Hepatocyte (in vitro differentiated cells): ENCODE measurements at regions not wholly inside any gene's neighbourhood (a gene's known extent, or its start where the extent isn't known, plus 50 kb on each side); places are given as distances from the start of the nearest gene placed in this dataset.

Experiments
- DNase-seq: peaks from one replicate; pipeline ENCODE4 v3.0.0-alpha.2; 2016; ENCODE audit warnings: low spot score
- H2AFZ ChIP-seq: fragments of 200-600 bp; sonication (generic); 2 replicates; pipeline ENCODE4 v1.6.0; 2016; ENCODE audit warnings: antibody characterized with exemption, mild to moderate bottlenecking
- H3K27ac ChIP-seq: fragments of 200-600 bp; sonication (generic); 2 replicates; pipeline ENCODE4 v1.5.1; 2016; ENCODE audit warnings: mild to moderate bottlenecking
- H3K27me3 ChIP-seq: fragments of 200-600 bp; sonication (generic); 2 replicates; pipeline ENCODE4 v1.6.1; 2016
- H3K36me3 ChIP-seq: fragments of 200-600 bp; sonication (generic); replicated peaks from 2 replicates; pipeline ENCODE4 v1.5.1; 2016; ENCODE audit warnings: low read depth; ENCODE audit not compliant: insufficient read depth
- H3K4me1 ChIP-seq: fragments of 200-600 bp; sonication (generic); 2 replicates; pipeline ENCODE4 v1.5.1; 2016; ENCODE audit warnings: mild to moderate bottlenecking, moderate library complexity; ENCODE audit not compliant: insufficient read depth
- H3K4me2 ChIP-seq: fragments of 200-600 bp; sonication (generic); 2 replicates; pipeline ENCODE4 v1.6.0; 2016
- H3K4me3 ChIP-seq: fragments of 200-600 bp; sonication (generic); 2 replicates; pipeline ENCODE4 v1.5.1; 2016; ENCODE audit warnings: mild to moderate bottlenecking
- H3K79me2 ChIP-seq: fragments of 200-600 bp; sonication (generic); 2 replicates; pipeline ENCODE4 v1.6.0; 2017; ENCODE audit warnings: mild to moderate bottlenecking
- H3K9me2 ChIP-seq: fragments of 200-600 bp; sonication (generic); replicated peaks from 2 replicates; pipeline ENCODE4 v1.6.0; 2017; ENCODE audit warnings: mild to moderate bottlenecking; ENCODE audit not compliant: insufficient read depth
- H3K9me3 ChIP-seq: fragments of 200-600 bp; sonication (generic); 2 replicates; pipeline ENCODE4 v1.5.1; 2016; ENCODE audit warnings: low read depth, mild to moderate bottlenecking
- H4K20me1 ChIP-seq: fragments of 200-600 bp; sonication (generic); 2 replicates; pipeline ENCODE4 v1.6.0; 2016; ENCODE audit warnings: mild to moderate bottlenecking; ENCODE audit not compliant: insufficient read depth, poor library complexity, severe bottlenecking
- EZH2 ChIP-seq: fragments of 200-600 bp; sonication (generic); IDR thresholded peaks from 2 replicates; pipeline ENCODE4 v1.6.1; 2016; ENCODE audit warnings: antibody characterized with exemption, mild to moderate bottlenecking, borderline replicate concordance
- EZH2phosphoT487 ChIP-seq: fragments of 200-600 bp; sonication (generic); IDR thresholded peaks from one replicate; pipeline ENCODE4 v1.6.1; 2018; ENCODE audit warnings: antibody characterized with exemption, mild to moderate bottlenecking, low read depth, moderate library complexity; ENCODE audit not compliant: unreplicated experiment, severe bottlenecking
- WGBS: methylation state at CpG from one replicate; pipeline ENCODE4 v1.1.6; 2016; ENCODE audit warnings: low lambda C conversion rate; ENCODE audit errors: missing lambda C conversion rate; 5-methylcytosine and 5-hydroxymethylcytosine counted together
- TF ChIP-seq, protein P1 (sequence below): fragments of 200-600 bp; sonication (generic); IDR thresholded peaks from 2 replicates; pipeline ENCODE4 v1.5.1; 2016; ENCODE audit warnings: antibody characterized with exemption, mild to moderate bottlenecking; ENCODE audit not compliant: poor library complexity

DNA sequence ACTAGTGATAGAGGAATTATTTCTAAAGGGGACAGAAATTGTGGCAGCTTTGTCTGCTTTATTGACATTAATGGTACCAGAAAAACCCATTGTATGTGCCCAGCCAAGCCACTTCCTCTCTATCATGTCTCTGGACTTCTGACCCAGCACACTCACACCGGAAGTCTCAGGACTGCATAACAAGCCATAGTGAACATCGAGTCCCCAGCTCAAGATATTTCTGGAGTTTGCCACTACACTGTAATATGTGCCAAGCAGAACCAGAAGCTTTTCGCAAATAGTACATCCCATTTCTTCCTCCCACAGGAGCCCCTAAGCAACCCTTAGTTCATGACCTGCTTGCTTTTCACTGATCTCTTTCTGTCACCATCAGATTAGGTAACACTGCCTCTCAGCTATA lies 187.4 kb upstream of the GHR start:
- no peaks in the 10 kb centered on the region for H3K9me2 ChIP-seq
- TF ChIP-seq, protein P1, sequence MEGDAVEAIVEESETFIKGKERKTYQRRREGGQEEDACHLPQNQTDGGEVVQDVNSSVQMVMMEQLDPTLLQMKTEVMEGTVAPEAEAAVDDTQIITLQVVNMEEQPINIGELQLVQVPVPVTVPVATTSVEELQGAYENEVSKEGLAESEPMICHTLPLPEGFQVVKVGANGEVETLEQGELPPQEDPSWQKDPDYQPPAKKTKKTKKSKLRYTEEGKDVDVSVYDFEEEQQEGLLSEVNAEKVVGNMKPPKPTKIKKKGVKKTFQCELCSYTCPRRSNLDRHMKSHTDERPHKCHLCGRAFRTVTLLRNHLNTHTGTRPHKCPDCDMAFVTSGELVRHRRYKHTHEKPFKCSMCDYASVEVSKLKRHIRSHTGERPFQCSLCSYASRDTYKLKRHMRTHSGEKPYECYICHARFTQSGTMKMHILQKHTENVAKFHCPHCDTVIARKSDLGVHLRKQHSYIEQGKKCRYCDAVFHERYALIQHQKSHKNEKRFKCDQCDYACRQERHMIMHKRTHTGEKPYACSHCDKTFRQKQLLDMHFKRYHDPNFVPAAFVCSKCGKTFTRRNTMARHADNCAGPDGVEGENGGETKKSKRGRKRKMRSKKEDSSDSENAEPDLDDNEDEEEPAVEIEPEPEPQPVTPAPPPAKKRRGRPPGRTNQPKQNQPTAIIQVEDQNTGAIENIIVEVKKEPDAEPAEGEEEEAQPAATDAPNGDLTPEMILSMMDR: no peak
- no peak for TF ChIP-seq EZH2phosphoT487
- no peak for TF ChIP-seq EZH2

DNA sequence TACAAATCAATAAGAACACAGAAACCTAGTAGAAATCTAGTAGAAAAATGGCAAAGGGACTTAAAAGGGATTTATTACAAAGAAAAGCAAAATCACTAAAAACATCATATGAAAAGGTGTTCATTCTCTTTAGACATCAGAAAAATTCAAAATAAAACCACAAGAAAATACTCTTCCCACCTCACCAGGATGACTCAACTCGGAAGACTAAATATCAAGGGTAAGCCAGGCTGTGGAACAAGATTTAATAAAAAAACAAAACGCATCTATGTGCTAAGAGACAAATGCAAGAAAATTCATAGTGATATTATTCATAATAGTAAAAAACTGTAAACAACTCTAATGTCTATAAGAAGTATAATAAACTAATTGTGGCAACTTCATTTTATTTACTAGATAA lies 181.6 kb upstream of the GHR start:
- no peaks in the 10 kb centered on the region for H3K9me3 ChIP-seq
- no peak for DNase-seq
- H3K27ac ChIP-seq: no peak overlapping the region
- no peak overlapping the region for H3K4me2 ChIP-seq
- no peaks in the 10 kb centered on the region for H4K20me1 ChIP-seq
- no peaks in the 10 kb centered on the region for H3K4me1 ChIP-seq
- H3K36me3 ChIP-seq: no peaks in the 10 kb centered on the region
- WGBS: 93% methylated on average over 2 of the region's 2 CpGs
- TF ChIP-seq, protein P1: no peak
- TF ChIP-seq EZH2phosphoT487 (no peak), EZH2 (no peak)
- H3K9me2 ChIP-seq: no peaks in the 10 kb centered on the region
- no peak overlapping the region for H3K4me3 ChIP-seq
- no peaks in the 10 kb centered on the region for H3K79me2 ChIP-seq
- H3K27me3 ChIP-seq: no peaks in the 10 kb centered on the region
- H2AFZ ChIP-seq: no peak overlapping the region

More for the DNA sequence above, 187.4 kb upstream of the GHR start:
- Histone ChIP-seq H3K4me1 (no peaks in the 10 kb centered on the region), H3K27me3 (no peaks in the 10 kb centered on the region), H3K27ac (no peak overlapping the region), H4K20me1 (no peaks in the 10 kb centered on the region), H3K36me3 (no peaks in the 10 kb centered on the region), H3K79me2 (no peaks in the 10 kb centered on the region), H3K4me2 (no peak overlapping the region), H3K4me3 (no peak overlapping the region), H2AFZ (no peak overlapping the region), H3K9me3 (no peaks in the 10 kb centered on the region)
- DNase-seq: no peak
- WGBS: 86% methylated on average over 3 of the region's 3 CpGs

DNA sequence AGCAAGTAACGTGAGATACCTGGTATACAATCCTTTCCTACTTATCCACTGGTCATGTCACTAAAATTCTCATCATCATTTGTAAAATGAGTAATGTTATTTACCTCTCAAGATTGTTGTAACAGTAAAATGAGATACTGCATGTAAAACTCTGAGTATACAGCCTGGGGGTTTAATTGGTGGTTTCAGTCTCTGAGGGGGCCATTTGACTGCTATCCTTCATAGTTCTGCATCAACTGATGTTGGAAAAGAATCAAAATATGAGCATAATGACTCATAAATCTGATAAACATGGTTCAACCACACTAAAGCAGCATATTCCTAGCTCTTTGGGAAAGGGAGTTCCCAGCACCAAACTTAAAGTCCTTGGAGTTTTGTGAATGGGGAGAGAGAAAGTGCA lies 181.0 kb upstream of the GHR start:
- Histone ChIP-seq H3K27ac (no peak overlapping the region), H3K36me3 (no peaks in the 10 kb centered on the region), H4K20me1 (no peaks in the 10 kb centered on the region), H3K79me2 (no peaks in the 10 kb centered on the region), H3K27me3 (no peaks in the 10 kb centered on the region), H3K9me2 (no peaks in the 10 kb centered on the region), H3K4me3 (no peak overlapping the region), H3K9me3 (no peaks in the 10 kb centered on the region), H3K4me2 (no peak overlapping the region), H3K4me1 (no peaks in the 10 kb centered on the region), H2AFZ (no peak overlapping the region)
- TF ChIP-seq, protein P1: no peak
- TF ChIP-seq EZH2 (no peak), EZH2phosphoT487 (no peak)
- no peak for DNase-seq
- 81% methylated on average over 1 of the region's 1 CpG for WGBS

DNA sequence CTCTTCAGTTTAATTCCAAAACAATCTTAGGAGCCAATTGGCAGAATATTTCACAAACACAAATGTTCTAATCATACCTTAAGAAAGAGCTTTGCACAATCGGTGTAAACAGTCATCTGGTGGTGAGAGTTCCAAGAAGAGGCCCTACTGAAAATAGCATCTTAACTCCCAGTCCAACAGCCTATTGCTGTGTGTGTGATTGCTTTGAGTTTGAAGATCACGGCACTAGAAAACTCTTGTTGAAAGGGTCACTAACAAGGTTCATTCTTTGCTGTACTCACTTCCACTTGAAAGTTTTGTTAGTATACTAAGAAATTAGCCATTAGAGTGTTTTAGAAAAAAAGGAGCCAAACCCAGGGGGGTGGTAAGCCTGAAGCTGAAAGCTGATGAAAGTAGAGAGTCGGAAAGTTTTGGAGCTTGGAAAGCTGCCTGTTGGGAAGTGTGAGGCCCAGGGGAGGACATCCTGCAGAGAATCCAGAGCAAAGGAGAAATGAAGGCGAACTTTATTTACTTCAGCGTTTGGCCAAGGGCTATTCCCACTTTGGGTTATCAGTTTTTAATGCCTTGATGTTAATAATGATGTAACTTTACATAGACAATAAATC lies 180.3 kb upstream of the GHR start:
- WGBS: 68% methylated on average over 5 of the region's 5 CpGs
- DNase-seq: no peak
- Histone ChIP-seq H2AFZ (no peak overlapping the region), H3K9me3 (no peaks in the 10 kb centered on the region), H3K4me1 (no peaks in the 10 kb centered on the region), H3K79me2 (no peaks in the 10 kb centered on the region), H3K9me2 (no peaks in the 10 kb centered on the region), H3K4me3 (no peak overlapping the region), H4K20me1 (no peaks in the 10 kb centered on the region), H3K27ac (peak overlapping the region; percentile 37), H3K4me2 (no peak overlapping the region), H3K36me3 (no peaks in the 10 kb centered on the region), H3K27me3 (no peaks in the 10 kb centered on the region)
- TF ChIP-seq EZH2phosphoT487 (no peak), EZH2 (no peak)
- TF ChIP-seq, protein P1: no peak
